ENCODE measurements at regions not wholly inside any gene's neighbourhood (a gene's known extent, or its start where the extent isn't known, plus 50 kb on each side); places are given as distances from the start of the nearest gene placed in this dataset.

DNA sequence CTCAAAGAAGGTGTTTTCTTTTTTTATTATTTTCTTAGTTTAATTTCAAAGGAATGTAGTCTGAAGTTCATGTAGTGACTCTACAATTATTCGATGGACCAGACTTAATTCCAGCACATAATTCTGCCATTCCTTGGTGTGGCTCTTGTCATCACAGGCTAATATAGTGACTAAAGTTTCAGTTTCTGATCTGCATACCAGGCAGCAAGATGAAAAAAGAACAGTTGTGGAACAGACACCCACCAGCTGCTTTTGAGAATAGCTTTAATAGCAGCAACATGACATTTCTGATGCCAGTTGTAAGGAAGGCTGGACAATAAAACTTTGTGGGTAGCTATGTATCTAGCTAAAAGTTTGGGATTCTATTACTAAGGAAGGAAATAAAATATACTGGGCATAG lies 676.3 kb upstream of the GRAMD2B start:
- POLR2A ChIA-PET: no interaction called here
- in situ Hi-C loops (cut with HindIII; ENCODE audit: low pct_unique_long_range_greater_than_20kb, low sequenced_read_pairs) (no loop called here), intact Hi-C loops (cut with micrococcal nuclease; ENCODE audit: unreplicated experiment) (no loop called here)
- Histone ChIP-seq H3K27ac (ENCODE audit: low read length) (no peak overlapping the region), H3K27me3 (ENCODE audit: control insufficient read depth, insufficient read depth, low read length) (no peaks in the 10 kb centered on the region), H3K4me1 (ENCODE audit: control insufficient read depth, insufficient read depth, low read length) (no peaks in the 10 kb centered on the region), H3K9me3 (ENCODE audit: control insufficient read depth, insufficient read depth, low read depth, low read length) (no peaks in the 10 kb centered on the region), H3K36me3 (ENCODE audit: control insufficient read depth, insufficient read depth, low read length) (no peaks in the 10 kb centered on the region), H3K4me3 (ENCODE audit: low read depth in 2 of 2, low read length in 2 of 2) (no peak overlapping the region)
- ATAC-seq: no peak
- no TSS peak for BruUV-seq (replicated peaks)
- TF ChIP-seq SIN3A (IDR thresholded peaks at IDR 0.05; ENCODE audit: borderline replicate concordance, insufficient read depth, low read depth, low read length): no peak
- TF ChIP-seq POLR2AphosphoS5 (IDR thresholded peaks at IDR 0.05; ENCODE audit: low read depth, low read length): no peak
- TF ChIP-seq, protein P1, sequence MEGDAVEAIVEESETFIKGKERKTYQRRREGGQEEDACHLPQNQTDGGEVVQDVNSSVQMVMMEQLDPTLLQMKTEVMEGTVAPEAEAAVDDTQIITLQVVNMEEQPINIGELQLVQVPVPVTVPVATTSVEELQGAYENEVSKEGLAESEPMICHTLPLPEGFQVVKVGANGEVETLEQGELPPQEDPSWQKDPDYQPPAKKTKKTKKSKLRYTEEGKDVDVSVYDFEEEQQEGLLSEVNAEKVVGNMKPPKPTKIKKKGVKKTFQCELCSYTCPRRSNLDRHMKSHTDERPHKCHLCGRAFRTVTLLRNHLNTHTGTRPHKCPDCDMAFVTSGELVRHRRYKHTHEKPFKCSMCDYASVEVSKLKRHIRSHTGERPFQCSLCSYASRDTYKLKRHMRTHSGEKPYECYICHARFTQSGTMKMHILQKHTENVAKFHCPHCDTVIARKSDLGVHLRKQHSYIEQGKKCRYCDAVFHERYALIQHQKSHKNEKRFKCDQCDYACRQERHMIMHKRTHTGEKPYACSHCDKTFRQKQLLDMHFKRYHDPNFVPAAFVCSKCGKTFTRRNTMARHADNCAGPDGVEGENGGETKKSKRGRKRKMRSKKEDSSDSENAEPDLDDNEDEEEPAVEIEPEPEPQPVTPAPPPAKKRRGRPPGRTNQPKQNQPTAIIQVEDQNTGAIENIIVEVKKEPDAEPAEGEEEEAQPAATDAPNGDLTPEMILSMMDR (IDR thresholded peaks at IDR 0.05): no peak
- TF ChIP-seq TCF7L2 (IDR thresholded peaks at IDR 0.05; ENCODE audit: low read depth, low read length): no peak
- no peak for DNase-seq (ENCODE audit: low read depth, low spot score)
- CTCF ChIA-PET: no interaction called here

DNA sequence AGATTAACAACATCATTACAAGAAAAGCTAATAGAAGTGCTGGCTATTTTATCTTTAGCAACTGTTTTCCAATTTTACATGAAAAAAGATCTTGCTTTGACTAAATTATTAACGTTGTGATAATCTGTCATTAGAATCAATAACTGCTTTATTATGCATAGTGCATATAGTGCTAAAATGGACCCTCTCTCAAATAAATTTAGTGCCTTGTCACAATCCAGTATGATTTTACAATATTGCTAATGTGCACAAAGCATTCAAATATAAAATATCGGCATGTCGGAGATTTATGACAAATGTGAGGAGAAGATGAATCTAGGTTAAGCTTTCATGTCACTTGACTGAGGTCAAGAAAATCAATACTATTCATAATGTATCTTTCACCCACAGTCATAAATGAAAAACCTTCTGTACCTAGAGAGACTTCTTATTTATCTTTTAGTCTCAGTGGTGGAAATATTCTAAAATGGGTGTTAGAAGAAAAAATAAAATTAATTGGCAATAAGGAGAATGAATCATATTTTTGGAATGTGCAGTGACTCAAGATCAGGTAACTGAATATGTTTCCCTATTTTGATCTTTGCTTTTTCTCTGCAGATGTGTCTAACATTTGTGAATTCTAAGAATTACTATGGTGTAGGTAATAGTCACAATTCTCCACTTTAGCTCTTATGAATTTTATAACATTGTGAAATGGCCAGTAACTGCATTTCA lies 672.9 kb upstream of the GRAMD2B start:
- no TSS peak for BruUV-seq (replicated peaks)
- H3K27ac ChIP-seq (ENCODE audit: low read length): no peak overlapping the region; the same call in 1 of the 2 replicates

More for the DNA sequence above, 672.9 kb upstream of the GRAMD2B start:
- TF ChIP-seq, protein P1 (IDR thresholded peaks at IDR 0.05): no peak
- TF ChIP-seq SIN3A (IDR thresholded peaks at IDR 0.05; ENCODE audit: borderline replicate concordance, insufficient read depth, low read depth, low read length): no peak
- TF ChIP-seq, protein P2, sequence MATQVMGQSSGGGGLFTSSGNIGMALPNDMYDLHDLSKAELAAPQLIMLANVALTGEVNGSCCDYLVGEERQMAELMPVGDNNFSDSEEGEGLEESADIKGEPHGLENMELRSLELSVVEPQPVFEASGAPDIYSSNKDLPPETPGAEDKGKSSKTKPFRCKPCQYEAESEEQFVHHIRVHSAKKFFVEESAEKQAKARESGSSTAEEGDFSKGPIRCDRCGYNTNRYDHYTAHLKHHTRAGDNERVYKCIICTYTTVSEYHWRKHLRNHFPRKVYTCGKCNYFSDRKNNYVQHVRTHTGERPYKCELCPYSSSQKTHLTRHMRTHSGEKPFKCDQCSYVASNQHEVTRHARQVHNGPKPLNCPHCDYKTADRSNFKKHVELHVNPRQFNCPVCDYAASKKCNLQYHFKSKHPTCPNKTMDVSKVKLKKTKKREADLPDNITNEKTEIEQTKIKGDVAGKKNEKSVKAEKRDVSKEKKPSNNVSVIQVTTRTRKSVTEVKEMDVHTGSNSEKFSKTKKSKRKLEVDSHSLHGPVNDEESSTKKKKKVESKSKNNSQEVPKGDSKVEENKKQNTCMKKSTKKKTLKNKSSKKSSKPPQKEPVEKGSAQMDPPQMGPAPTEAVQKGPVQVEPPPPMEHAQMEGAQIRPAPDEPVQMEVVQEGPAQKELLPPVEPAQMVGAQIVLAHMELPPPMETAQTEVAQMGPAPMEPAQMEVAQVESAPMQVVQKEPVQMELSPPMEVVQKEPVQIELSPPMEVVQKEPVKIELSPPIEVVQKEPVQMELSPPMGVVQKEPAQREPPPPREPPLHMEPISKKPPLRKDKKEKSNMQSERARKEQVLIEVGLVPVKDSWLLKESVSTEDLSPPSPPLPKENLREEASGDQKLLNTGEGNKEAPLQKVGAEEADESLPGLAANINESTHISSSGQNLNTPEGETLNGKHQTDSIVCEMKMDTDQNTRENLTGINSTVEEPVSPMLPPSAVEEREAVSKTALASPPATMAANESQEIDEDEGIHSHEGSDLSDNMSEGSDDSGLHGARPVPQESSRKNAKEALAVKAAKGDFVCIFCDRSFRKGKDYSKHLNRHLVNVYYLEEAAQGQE (IDR thresholded peaks at IDR 0.05; ENCODE audit: insufficient read depth in 1 of 2, low read depth in 2 of 2, low read length in 1 of 2): no peak
- TF ChIP-seq TCF7L2 (IDR thresholded peaks at IDR 0.05; ENCODE audit: low read depth, low read length): no peak
- no peak for TF ChIP-seq POLR2AphosphoS5 (IDR thresholded peaks at IDR 0.05; ENCODE audit: low read depth, low read length)
- no peaks in the 10 kb centered on the region for H3K9me3 ChIP-seq (ENCODE audit: control insufficient read depth, insufficient read depth, low read depth, low read length)
- no peak for ATAC-seq
- no peak overlapping the region for H3K4me3 ChIP-seq (ENCODE audit: low read depth in 2 of 2, low read length in 2 of 2)
- in situ Hi-C loops (cut with HindIII; ENCODE audit: low pct_unique_long_range_greater_than_20kb, low sequenced_read_pairs): no loop called here
- H3K36me3 ChIP-seq (ENCODE audit: control insufficient read depth, insufficient read depth, low read length): no peaks in the 10 kb centered on the region
- H3K4me1 ChIP-seq (ENCODE audit: control insufficient read depth, insufficient read depth, low read length): no peaks in the 10 kb centered on the region
- no peaks in the 10 kb centered on the region for H3K27me3 ChIP-seq (ENCODE audit: control insufficient read depth, insufficient read depth, low read length)
- intact Hi-C loops (cut with micrococcal nuclease; ENCODE audit: unreplicated experiment): no loop called here
- ChIA-PET POLR2A (no interaction called here), CTCF (no interaction called here)
- DNase-seq (ENCODE audit: low read depth, low spot score): no peak
